T-cell (primary cell): ENCODE measurements at regions not wholly inside any gene's neighbourhood (a gene's known extent, or its start where the extent isn't known, plus 50 kb on each side); places are given as distances from the start of the nearest gene placed in this dataset.

Experiments
- ATAC-seq, 4 experiments: fragments of 200-7000 bp in 3 of 4; fragments of 150-1000 bp in 1 of 4; cut with Tn5 transposase; replicated peaks in 1 of 4; 1 replicate in 3 of 4; 2 replicates in 1 of 4; pipeline ENCODE4 v1.10.0; 2021; ENCODE audit warnings: moderate library complexity in 3 of 4, mild to moderate bottlenecking in 2 of 4, moderate number of reproducible peaks in 1 of 4
- CTCF ChIA-PET, 2 donors: fragments of 300-600 bp; sonication (Branson Sonifier 250); formaldehyde crosslinking; loops; one replicate each; lab custom pipeline; 2022; ENCODE audit warnings: antibody characterized with exemption in 2 of 2; lab: Charles Lee
- POLR2A ChIA-PET, 2 donors: fragments of 300-600 bp; sonication (Branson Sonifier 250); formaldehyde crosslinking; loops; one replicate each; lab custom pipeline; 2022; ENCODE audit warnings: antibody characterized with exemption in 2 of 2; lab: Charles Lee
- DNase-seq, 35 experiments: peaks; one replicate each; pipeline versions ENCODE4 v3.0.0 to v3.0.0-alpha.2; 2013 to 2023
- H3K27ac ChIP-seq: one replicate; pipeline ENCODE4 v1.5.1; 2013; ENCODE audit warnings: low read length
- H3K27me3 ChIP-seq, 2 experiments: replicated peaks in 1 of 2; 1 replicate in 1 of 2; 2 replicates in 1 of 2; pipeline versions ENCODE4 v1.6.1 to v1.7.0; 2013; ENCODE audit warnings: low read length in 1 of 2, mixed read lengths in 1 of 2; ENCODE audit not compliant: control insufficient read depth in 2 of 2, insufficient read depth in 2 of 2; ENCODE audit errors: extremely low read depth in 1 of 2
- H3K36me3 ChIP-seq, 2 donors: 1 replicate in 1 of 2; 2 replicates in 1 of 2; pipeline versions ENCODE4 v1.6.1 to v1.7.0; 2013; ENCODE audit warnings: low read length in 1 of 2; ENCODE audit not compliant: control insufficient read depth in 2 of 2, insufficient read depth in 1 of 2; ENCODE audit errors: extremely low read depth in 1 of 2
- H3K4me1 ChIP-seq, 2 experiments: 1 replicate in 1 of 2; 2 replicates in 1 of 2; pipeline versions ENCODE4 v1.6.1 to v1.7.0; 2013; ENCODE audit warnings: low read length in 2 of 2, mixed read lengths in 1 of 2; ENCODE audit not compliant: insufficient read depth in 2 of 2, control insufficient read depth in 1 of 2; ENCODE audit errors: extremely low read depth in 1 of 2
- H3K4me3 ChIP-seq, 2 donors: 1 replicate in 1 of 2; 2 replicates in 1 of 2; pipeline versions ENCODE4 v1.5.1 to v1.7.0; 2013; ENCODE audit warnings: mild to moderate bottlenecking in 2 of 2, low read length in 1 of 2, moderate library complexity in 1 of 2; ENCODE audit not compliant: control insufficient read depth in 1 of 2; ENCODE audit errors: extremely low read depth in 1 of 2
- H3K9me3 ChIP-seq: 2 replicates; pipeline ENCODE4 v1.7.0; 2013
- H3K27ac Mint-ChIP-seq, 2 donors: one replicate each; pipeline ENCODE4 v1.8.0; 2020 to 2021; ENCODE audit warnings: mild to moderate bottlenecking in 2 of 2, mixed read lengths in 2 of 2
- H3K27me3 Mint-ChIP-seq, 2 donors: one replicate each; pipeline ENCODE4 v1.8.0; 2021 to 2022; ENCODE audit warnings: mixed read lengths in 2 of 2
- H3K36me3 Mint-ChIP-seq: one replicate; pipeline ENCODE4 v1.8.0; 2021; ENCODE audit warnings: mixed read lengths
- H3K4me1 Mint-ChIP-seq, 3 donors: one replicate each; pipeline ENCODE4 v1.8.0; 2020 to 2022; ENCODE audit warnings: mixed read lengths in 3 of 3, mild to moderate bottlenecking in 1 of 3
- H3K4me3 Mint-ChIP-seq, 3 donors: one replicate each; pipeline ENCODE4 v1.8.0; 2020 to 2022; ENCODE audit warnings: mild to moderate bottlenecking in 3 of 3, mixed read lengths in 3 of 3, moderate library complexity in 3 of 3
- H3K9me3 Mint-ChIP-seq, 3 donors: one replicate each; pipeline ENCODE4 v1.8.0; 2020 to 2022; ENCODE audit warnings: mixed read lengths in 3 of 3
- WGBS: methylation state at CpG from one replicate; pipeline ENCODE4 v1.1.5; 2013; ENCODE audit warnings: missing lambda C conversion rate; ENCODE audit not compliant: insufficient coverage; 5-methylcytosine and 5-hydroxymethylcytosine counted together

DNA sequence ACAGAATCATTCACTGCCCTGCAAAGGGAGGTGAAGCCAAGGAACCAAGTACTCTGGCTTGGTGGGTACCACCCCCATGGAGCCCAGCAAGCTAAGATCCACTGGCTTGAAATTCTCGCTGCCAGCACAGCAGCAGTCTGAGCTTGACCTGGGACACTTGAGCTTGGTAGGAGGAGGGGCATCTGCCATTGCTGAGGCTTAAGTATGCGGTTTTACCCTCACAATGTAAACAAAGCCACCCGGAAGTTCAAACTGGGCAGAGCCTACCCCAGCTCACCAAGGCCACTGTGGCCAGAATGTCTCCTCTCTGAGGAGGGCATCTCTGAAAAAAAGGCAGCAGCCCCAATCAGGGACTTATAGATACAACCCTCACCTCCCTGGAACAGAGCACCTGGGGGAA is 1050.0 kb upstream of the GHITM start:
- peaks cover 0 to 12% (median 4%) of the 10 kb centered on the region in 3 donors for H3K9me3 Mint-ChIP-seq
- no peaks in the 10 kb centered on the region for H3K4me1 Mint-ChIP-seq
- H3K4me3 Mint-ChIP-seq = no peak overlapping the region
- Histone ChIP-seq H3K4me1 (no peaks in the 10 kb centered on the region), H3K9me3 (no peaks in the 10 kb centered on the region), H3K27ac (no peak overlapping the region), H3K27me3 (no peaks in the 10 kb centered on the region), H3K36me3 (no peaks in the 10 kb centered on the region), H3K4me3 (no peak overlapping the region)
- POLR2A ChIA-PET = no interaction called here
- H3K27me3 Mint-ChIP-seq = no peaks in the 10 kb centered on the region
- CTCF ChIA-PET = no interaction called here
- no peak overlapping the region for H3K27ac Mint-ChIP-seq
- ATAC-seq = no peak
- DNase-seq = no peak
- WGBS = no CpG with 5 or more reads among the region's 3 CpGs
- no peaks in the 10 kb centered on the region for H3K36me3 Mint-ChIP-seq

DNA sequence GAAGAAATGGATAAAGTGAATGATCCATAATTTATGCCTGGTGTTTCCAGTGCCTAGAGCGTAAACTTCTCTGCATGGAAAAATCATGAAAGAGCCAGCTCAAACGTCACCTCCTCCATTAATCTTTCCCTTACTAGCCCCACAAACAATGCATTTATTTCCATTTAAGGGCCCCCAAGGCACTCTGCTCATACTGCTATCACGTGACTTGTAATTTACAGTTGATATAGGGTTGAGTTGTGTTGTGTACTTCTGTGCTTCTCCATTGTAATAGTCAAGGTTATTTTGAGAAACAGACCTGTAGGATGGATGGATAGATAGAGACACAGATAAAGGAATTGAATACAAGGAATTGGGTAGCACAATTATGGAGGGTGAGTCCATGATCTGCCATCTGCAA is 1034.7 kb upstream of the GHITM start:
- Mint-ChIP-seq H3K4me3 (no peak overlapping the region), H3K4me1 (no peaks in the 10 kb centered on the region), H3K9me3 (peaks cover 14 to 23% (median 22%) of the 10 kb centered on the region in 3 donors), H3K27ac (no peak overlapping the region), H3K27me3 (no peaks in the 10 kb centered on the region), H3K36me3 (no peaks in the 10 kb centered on the region)
- H3K36me3 ChIP-seq = no peaks in the 10 kb centered on the region
- DNase-seq = no peak
- no peak overlapping the region for H3K4me3 ChIP-seq
- no peak for ATAC-seq
- POLR2A ChIA-PET = no interaction called here
- 38% methylated on average over 1 of the region's 3 CpGs for WGBS
- no peaks in the 10 kb centered on the region for H3K27me3 ChIP-seq
- H3K9me3 ChIP-seq = no peaks in the 10 kb centered on the region
- H3K4me1 ChIP-seq = no peaks in the 10 kb centered on the region
- CTCF ChIA-PET = no interaction called here
- H3K27ac ChIP-seq = no peak overlapping the region

DNA sequence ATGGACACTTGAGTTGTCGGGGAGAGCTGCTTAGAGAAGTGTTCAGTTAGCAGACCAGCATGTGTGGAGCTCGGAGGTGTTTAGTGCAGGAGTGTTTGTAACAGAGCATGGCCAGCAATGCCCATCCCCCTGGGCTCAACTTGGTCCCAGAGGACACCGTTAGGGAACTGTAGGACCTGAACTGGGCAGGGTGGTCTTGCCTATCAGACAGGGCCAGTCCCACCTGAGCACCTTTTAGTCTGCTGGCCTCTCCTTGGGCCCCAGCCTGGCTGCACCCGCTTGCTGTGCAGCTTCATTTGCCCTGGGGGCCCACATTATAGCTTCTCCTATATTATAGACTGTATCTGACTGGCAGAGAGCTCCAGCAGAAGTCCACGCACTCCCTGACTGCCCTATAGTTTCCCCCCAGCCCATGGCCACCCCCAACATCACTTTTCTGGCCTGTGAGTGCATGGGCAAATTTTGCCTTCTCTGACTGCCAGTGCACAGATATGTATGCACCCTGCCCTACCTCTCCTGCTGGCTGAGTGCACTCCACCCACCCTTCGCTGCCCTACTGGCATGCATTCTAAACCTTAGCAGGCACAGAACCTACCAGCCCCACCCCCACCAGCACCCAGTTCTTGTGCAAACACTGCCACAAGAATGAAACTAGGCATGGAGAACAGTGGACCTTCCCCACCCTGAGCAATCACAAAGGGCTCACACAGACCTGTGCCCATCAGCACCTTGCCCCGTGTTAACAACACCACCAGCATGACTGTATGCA is 1030.6 kb upstream of the GHITM start:
- H3K4me3 ChIP-seq = no peak overlapping the region
- no peaks in the 10 kb centered on the region for H3K4me1 ChIP-seq
- DNase-seq = no peak
- H3K9me3 ChIP-seq = no peaks in the 10 kb centered on the region
- H3K27me3 Mint-ChIP-seq = no peaks in the 10 kb centered on the region
- CTCF ChIA-PET = no interaction called here
- no peak overlapping the region for H3K27ac ChIP-seq
- no peak overlapping the region for H3K4me3 Mint-ChIP-seq
- H3K36me3 ChIP-seq = no peaks in the 10 kb centered on the region
- WGBS = 62% methylated on average over 7 of the region's 7 CpGs
- no peaks in the 10 kb centered on the region for H3K4me1 Mint-ChIP-seq
- H3K9me3 Mint-ChIP-seq = peaks cover 35 to 42% (median 37%) of the 10 kb centered on the region in 3 donors
- H3K36me3 Mint-ChIP-seq = no peaks in the 10 kb centered on the region
- ATAC-seq = no peak
- H3K27ac Mint-ChIP-seq = no peak overlapping the region
- H3K27me3 ChIP-seq = no peaks in the 10 kb centered on the region
- POLR2A ChIA-PET = no interaction called here

- Histone ChIP-seq H3K27ac (no peak overlapping the region), H3K36me3 (no peaks in the 10 kb centered on the region), H3K4me3 (no peak overlapping the region), H3K4me1 (no peaks in the 10 kb centered on the region), H3K9me3 (no peaks in the 10 kb centered on the region), H3K27me3 (no peaks in the 10 kb centered on the region)
- H3K27me3 Mint-ChIP-seq = no peaks in the 10 kb centered on the region
- ChIA-PET POLR2A (no interaction called here), CTCF (no interaction called here)
- WGBS = 38% methylated on average over 1 of the region's 1 CpG
- ATAC-seq = no peak
- no peaks in the 10 kb centered on the region for H3K4me1 Mint-ChIP-seq
- no peak overlapping the region for H3K27ac Mint-ChIP-seq
- H3K9me3 Mint-ChIP-seq = peaks cover 2 to 7% (median 6%) of the 10 kb centered on the region in 3 donors
- H3K36me3 Mint-ChIP-seq = no peaks in the 10 kb centered on the region
- no peak for DNase-seq
- no peak overlapping the region for H3K4me3 Mint-ChIP-seq
Measured at GRCh38 chr10:83119346-83119745, 1020.0 kb upstream of the GHITM start.

DNA sequence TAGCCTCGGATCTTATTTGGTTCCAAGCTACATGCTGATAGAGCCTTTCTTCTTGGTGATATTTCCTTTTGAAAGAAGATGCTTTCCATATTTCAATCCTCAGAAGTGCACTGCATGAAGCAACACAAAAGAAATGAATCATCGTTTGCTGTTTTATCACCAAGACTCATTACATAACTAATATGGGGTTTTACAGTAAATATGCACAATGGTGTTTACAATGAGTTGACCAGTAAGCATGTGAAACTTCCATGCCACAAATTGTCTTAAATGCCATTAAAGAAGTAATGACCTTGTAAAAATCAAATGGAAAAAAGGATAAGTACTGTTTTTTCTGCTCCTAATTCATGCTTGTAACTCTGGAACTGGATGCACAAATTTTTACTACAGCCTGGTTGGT is 1017.0 kb upstream of the GHITM start:
- no CpG with 5 or more reads among the region's 2 CpGs for WGBS
- no peak for ATAC-seq
- CTCF ChIA-PET = no interaction called here

DNA sequence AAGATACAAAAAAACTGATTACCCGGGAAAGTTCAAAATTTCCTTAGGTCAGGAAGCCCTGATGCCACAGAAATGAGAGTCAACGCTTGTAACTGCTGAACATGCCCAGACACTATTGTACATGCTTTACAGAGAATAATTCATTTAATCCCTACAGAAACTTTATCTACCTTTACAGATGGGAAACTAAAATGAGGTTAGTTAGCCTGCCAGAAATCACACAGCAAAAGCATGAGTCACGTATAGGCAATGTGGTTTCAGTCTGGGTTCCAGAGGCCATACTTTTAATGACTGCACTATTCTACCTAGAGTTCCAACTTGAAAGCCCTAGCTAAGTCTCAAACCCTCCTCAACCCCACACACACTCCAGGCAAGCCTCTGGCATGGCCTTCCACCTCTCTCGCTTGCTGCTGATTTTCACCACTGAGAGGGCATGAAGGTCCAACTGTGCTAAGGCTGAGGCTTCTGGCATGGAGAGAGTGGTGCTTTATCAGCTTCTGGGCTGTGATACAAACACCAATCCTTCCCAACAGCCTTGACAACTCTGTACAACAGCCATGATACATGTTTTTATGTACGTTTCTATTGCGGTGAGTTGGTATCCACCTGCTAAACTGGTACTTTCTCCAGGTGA is 1011.2 kb upstream of the GHITM start:
- Histone ChIP-seq H3K27me3 (no peaks in the 10 kb centered on the region), H3K4me3 (no peak overlapping the region), H3K27ac (no peak overlapping the region), H3K4me1 (no peaks in the 10 kb centered on the region), H3K36me3 (no peaks in the 10 kb centered on the region), H3K9me3 (no peaks in the 10 kb centered on the region)
- ChIA-PET POLR2A (no interaction called here), CTCF (no interaction called here)
- Mint-ChIP-seq H3K27ac (no peak overlapping the region), H3K4me1 (no peaks in the 10 kb centered on the region), H3K9me3 (peaks cover 14 to 19% (median 18%) of the 10 kb centered on the region in 3 donors), H3K36me3 (no peaks in the 10 kb centered on the region), H3K4me3 (no peak overlapping the region), H3K27me3 (no peaks in the 10 kb centered on the region)
- no CpG with 5 or more reads among the region's 6 CpGs for WGBS
- no peak for ATAC-seq
- DNase-seq = no peak

More for the DNA sequence above, 1017.0 kb upstream of the GHITM start:
- no peaks in the 10 kb centered on the region for H3K9me3 ChIP-seq
- Mint-ChIP-seq H3K4me1 (no peaks in the 10 kb centered on the region), H3K36me3 (no peaks in the 10 kb centered on the region), H3K27me3 (no peaks in the 10 kb centered on the region), H3K27ac (no peak overlapping the region), H3K4me3 (no peak overlapping the region), H3K9me3 (peaks cover 2 to 15% (median 8%) of the 10 kb centered on the region in 3 donors)
- POLR2A ChIA-PET = no interaction called here
- H3K4me1 ChIP-seq = no peaks in the 10 kb centered on the region
- DNase-seq = no peak
- no peak overlapping the region for H3K27ac ChIP-seq
- no peak overlapping the region for H3K4me3 ChIP-seq
- H3K27me3 ChIP-seq = no peaks in the 10 kb centered on the region
- no peaks in the 10 kb centered on the region for H3K36me3 ChIP-seq
